ENCODE measurements at regions not wholly inside any gene's neighbourhood (a gene's known extent, or its start where the extent isn't known, plus 50 kb on each side); places are given as distances from the start of the nearest gene placed in this dataset.
A peak's percentile ranks its signal among the peaks of the same experiment; 100 is the strongest.

- Mint-ChIP-seq H3K27me3 (ENCODE audit: low read depth, unreplicated experiment) (peaks cover 19% of the 10 kb centered on the region), H3K36me3 (ENCODE audit: low read depth, unreplicated experiment) (no peaks in the 10 kb centered on the region), H3K27ac (ENCODE audit: unreplicated experiment) (no peak overlapping the region), H3K9me3 (ENCODE audit: unreplicated experiment) (peaks cover 2% of the 10 kb centered on the region), H3K4me3 (ENCODE audit: unreplicated experiment) (no peak overlapping the region), H3K4me1 (ENCODE audit: low read depth, unreplicated experiment) (peaks cover 3% of the 10 kb centered on the region)
- no peak for TF ChIP-seq CTCF (IDR thresholded peaks at IDR 0.05; ENCODE audit: insufficient read depth, low read depth, low read length)
- no peak for TF ChIP-seq EZH2 (IDR thresholded peaks at IDR 0.05; ENCODE audit: insufficient read depth, low read length)
- Histone ChIP-seq H3K4me3 (ENCODE audit: insufficient read depth, low read depth, low read length) (no peak overlapping the region), H3K9ac (ENCODE audit: low read length) (no peak overlapping the region), H4K20me1 (ENCODE audit: insufficient read depth, low read length) (no peaks in the 10 kb centered on the region), H2AFZ (ENCODE audit: low read depth, low read length) (no peak overlapping the region), H3K9me3 (ENCODE audit: insufficient read depth, low read depth, low read length) (no peaks in the 10 kb centered on the region), H3K4me1 (ENCODE audit: insufficient read depth, low read length) (no peaks in the 10 kb centered on the region), H3K4me2 (ENCODE audit: low read length) (no peak overlapping the region), H3K27ac (ENCODE audit: low read depth, low read length) (no peak overlapping the region), H3K36me3 (ENCODE audit: insufficient read depth, low read length) (no peaks in the 10 kb centered on the region), H3K27me3 (ENCODE audit: insufficient read depth, low read length) (no peaks in the 10 kb centered on the region), H3K79me2 (ENCODE audit: insufficient read depth, low read length) (no peaks in the 10 kb centered on the region)
- DNase-seq (ENCODE audit: low read depth) (no peak), FAIRE-seq (no peak)
These were observed 99.2 kb upstream of the TNR start for GRCh38 chr1:175842550-175842949.

- no peaks in the 10 kb centered on the region for H3K36me3 Mint-ChIP-seq (ENCODE audit: low read depth, unreplicated experiment)
- DNase-seq (ENCODE audit: low read depth) = no peak
- no peak overlapping the region for H3K27ac ChIP-seq (ENCODE audit: low read depth, low read length)
- no peak for FAIRE-seq
- peaks cover 2% of the 10 kb centered on the region for H3K9me3 Mint-ChIP-seq (ENCODE audit: unreplicated experiment)
- H3K27me3 ChIP-seq (ENCODE audit: insufficient read depth, low read length) = no peaks in the 10 kb centered on the region
- no peak overlapping the region for H3K4me2 ChIP-seq (ENCODE audit: low read length)
- no peak overlapping the region for H3K27ac Mint-ChIP-seq (ENCODE audit: unreplicated experiment)
- H3K27me3 Mint-ChIP-seq (ENCODE audit: low read depth, unreplicated experiment) = peaks cover 19% of the 10 kb centered on the region
- no peak overlapping the region for H3K9ac ChIP-seq (ENCODE audit: low read length)
- H3K4me1 Mint-ChIP-seq (ENCODE audit: low read depth, unreplicated experiment) = peaks cover 3% of the 10 kb centered on the region
- no peaks in the 10 kb centered on the region for H4K20me1 ChIP-seq (ENCODE audit: insufficient read depth, low read length)
- H2AFZ ChIP-seq (ENCODE audit: low read depth, low read length) = no peak overlapping the region
- H3K36me3 ChIP-seq (ENCODE audit: insufficient read depth, low read length) = no peaks in the 10 kb centered on the region
- no peak overlapping the region for H3K4me3 Mint-ChIP-seq (ENCODE audit: unreplicated experiment)
- H3K4me1 ChIP-seq (ENCODE audit: insufficient read depth, low read length) = no peaks in the 10 kb centered on the region
- TF ChIP-seq EZH2 (IDR thresholded peaks at IDR 0.05; ENCODE audit: insufficient read depth, low read length) (no peak), CTCF (IDR thresholded peaks at IDR 0.05; ENCODE audit: insufficient read depth, low read depth, low read length) (no peak)
- no peaks in the 10 kb centered on the region for H3K79me2 ChIP-seq (ENCODE audit: insufficient read depth, low read length)
- H3K9me3 ChIP-seq (ENCODE audit: insufficient read depth, low read depth, low read length) = no peaks in the 10 kb centered on the region
- H3K4me3 ChIP-seq (ENCODE audit: insufficient read depth, low read depth, low read length) = no peak overlapping the region
These were observed 98.4 kb upstream of the TNR start for GRCh38 chr1:175841738-175842187.

GRCh38 chr1:175840787-175841186 is 97.4 kb upstream of the TNR start:
- no peak overlapping the region for H3K27ac ChIP-seq (ENCODE audit: low read depth, low read length)

More at GRCh38 chr1:175840787-175841186, 97.4 kb upstream of the TNR start:
- peaks cover 19% of the 10 kb centered on the region for H3K27me3 Mint-ChIP-seq (ENCODE audit: low read depth, unreplicated experiment)
- no peaks in the 10 kb centered on the region for H3K27me3 ChIP-seq (ENCODE audit: insufficient read depth, low read length)
- H3K36me3 ChIP-seq (ENCODE audit: insufficient read depth, low read length) = no peaks in the 10 kb centered on the region
- no peak overlapping the region for H3K4me2 ChIP-seq (ENCODE audit: low read length)
- no peaks in the 10 kb centered on the region for H3K36me3 Mint-ChIP-seq (ENCODE audit: low read depth, unreplicated experiment)
- TF ChIP-seq EZH2 (IDR thresholded peaks at IDR 0.05; ENCODE audit: insufficient read depth, low read length) (no peak), CTCF (IDR thresholded peaks at IDR 0.05; ENCODE audit: insufficient read depth, low read depth, low read length) (no peak)
- no peaks in the 10 kb centered on the region for H3K4me1 ChIP-seq (ENCODE audit: insufficient read depth, low read length)
- DNase-seq (ENCODE audit: low read depth) (no peak), FAIRE-seq (no peak)
- peak overlapping the region; percentile 26 for H3K27ac Mint-ChIP-seq (ENCODE audit: unreplicated experiment)
- no peak overlapping the region for H2AFZ ChIP-seq (ENCODE audit: low read depth, low read length)
- no peaks in the 10 kb centered on the region for H3K79me2 ChIP-seq (ENCODE audit: insufficient read depth, low read length)
- no peak overlapping the region for H3K4me3 Mint-ChIP-seq (ENCODE audit: unreplicated experiment)
- H4K20me1 ChIP-seq (ENCODE audit: insufficient read depth, low read length) = no peaks in the 10 kb centered on the region
- peaks cover 2% of the 10 kb centered on the region for H3K9me3 Mint-ChIP-seq (ENCODE audit: unreplicated experiment)
- H3K9me3 ChIP-seq (ENCODE audit: insufficient read depth, low read depth, low read length) = no peaks in the 10 kb centered on the region
- no peak overlapping the region for H3K9ac ChIP-seq (ENCODE audit: low read length)
- H3K4me3 ChIP-seq (ENCODE audit: insufficient read depth, low read depth, low read length) = no peak overlapping the region
- H3K4me1 Mint-ChIP-seq (ENCODE audit: low read depth, unreplicated experiment) = peaks cover 3% of the 10 kb centered on the region
